Activated naive CD8-positive, alpha-beta T cell treated with anti-CD3 and anti-CD28 coated beads, Interleukin-2, amount 10 ng/mL, durations not matched to agents 7 days and 5 days (primary cell): ENCODE measurements at regions not wholly inside any gene's neighbourhood (a gene's known extent, or its start where the extent isn't known, plus 50 kb on each side); places are given as distances from the start of the nearest gene placed in this dataset.
A peak's percentile ranks its signal among the peaks of the same experiment; 100 is the strongest.

Source experiments
- ATAC-seq: fragments of 150-1000 bp; cut with Tn5 transposase; one replicate; pipeline ENCODE4 v1.10.0; 2021; ENCODE audit warnings: low read depth, moderate library complexity
- POLR2A ChIA-PET: fragments of 350-600 bp; sonication (Branson Sonifier 250); formaldehyde crosslinking; loops from one replicate; lab custom pipeline; 2021; ENCODE audit warnings: antibody characterized with exemption; lab: Charles Lee
- DNase-seq: peaks from one replicate; pipeline ENCODE4 v3.0.0; 2021
- H3K27ac Mint-ChIP-seq: one replicate; pipeline ENCODE4 v1.8.0; 2022; ENCODE audit warnings: mild to moderate bottlenecking, mixed read lengths
- H3K27me3 Mint-ChIP-seq: one replicate; pipeline ENCODE4 v1.8.0; 2022; ENCODE audit warnings: mild to moderate bottlenecking, moderate library complexity, mixed read lengths
- H3K36me3 Mint-ChIP-seq: one replicate; pipeline ENCODE4 v1.8.0; 2021; ENCODE audit warnings: mild to moderate bottlenecking, mixed read lengths
- H3K4me1 Mint-ChIP-seq: one replicate; pipeline ENCODE4 v1.8.0; 2021; ENCODE audit warnings: mixed read lengths
- H3K4me3 Mint-ChIP-seq: one replicate; pipeline ENCODE4 v1.8.0; 2022; ENCODE audit warnings: mild to moderate bottlenecking, moderate library complexity, mixed read lengths
- H3K9me3 Mint-ChIP-seq: one replicate; pipeline ENCODE4 v1.8.0; 2021; ENCODE audit warnings: mixed read lengths

DNA sequence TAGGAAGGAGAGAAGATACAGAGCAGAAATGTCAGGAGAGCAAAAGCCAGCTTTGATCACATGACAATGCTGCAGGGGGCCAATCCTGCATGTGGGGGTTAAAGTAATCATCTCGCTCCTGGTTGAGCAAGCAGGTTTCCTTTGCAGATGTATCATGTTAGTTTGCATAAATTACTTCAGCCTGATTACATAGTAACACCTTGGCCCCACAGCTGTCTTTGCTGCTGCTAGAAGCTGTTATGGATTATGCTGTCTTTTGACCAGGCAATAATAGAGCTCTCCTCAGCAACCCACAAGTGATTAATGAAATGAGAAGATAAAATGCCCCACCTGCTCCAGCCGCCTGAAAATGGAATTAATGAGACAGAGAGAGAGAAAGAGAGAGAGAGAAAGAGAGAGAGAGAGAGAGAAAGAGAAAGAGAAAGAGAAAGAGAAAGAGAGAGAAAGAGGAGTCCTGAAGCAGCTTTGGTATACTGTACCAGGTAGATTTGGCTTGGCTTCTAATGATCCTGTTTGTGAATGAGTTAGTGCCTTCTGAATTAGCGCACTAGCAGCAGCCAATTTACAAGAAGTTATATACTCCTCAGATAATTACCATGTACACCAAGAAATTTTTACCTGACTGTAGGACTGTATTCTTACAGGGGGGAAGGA lies 174.3 kb upstream of the RORB start:
- DNase-seq = no peak
- Mint-ChIP-seq H3K27me3 (peaks cover 3% of the 10 kb centered on the region), H3K9me3 (peaks cover 4% of the 10 kb centered on the region), H3K27ac (peak overlapping the region; percentile 67), H3K4me1 (peaks cover 4% of the 10 kb centered on the region), H3K4me3 (peak overlapping the region; percentile 71), H3K36me3 (no peaks in the 10 kb centered on the region)
- POLR2A ChIA-PET = no interaction called here
- ATAC-seq = peak; percentile 82

DNA sequence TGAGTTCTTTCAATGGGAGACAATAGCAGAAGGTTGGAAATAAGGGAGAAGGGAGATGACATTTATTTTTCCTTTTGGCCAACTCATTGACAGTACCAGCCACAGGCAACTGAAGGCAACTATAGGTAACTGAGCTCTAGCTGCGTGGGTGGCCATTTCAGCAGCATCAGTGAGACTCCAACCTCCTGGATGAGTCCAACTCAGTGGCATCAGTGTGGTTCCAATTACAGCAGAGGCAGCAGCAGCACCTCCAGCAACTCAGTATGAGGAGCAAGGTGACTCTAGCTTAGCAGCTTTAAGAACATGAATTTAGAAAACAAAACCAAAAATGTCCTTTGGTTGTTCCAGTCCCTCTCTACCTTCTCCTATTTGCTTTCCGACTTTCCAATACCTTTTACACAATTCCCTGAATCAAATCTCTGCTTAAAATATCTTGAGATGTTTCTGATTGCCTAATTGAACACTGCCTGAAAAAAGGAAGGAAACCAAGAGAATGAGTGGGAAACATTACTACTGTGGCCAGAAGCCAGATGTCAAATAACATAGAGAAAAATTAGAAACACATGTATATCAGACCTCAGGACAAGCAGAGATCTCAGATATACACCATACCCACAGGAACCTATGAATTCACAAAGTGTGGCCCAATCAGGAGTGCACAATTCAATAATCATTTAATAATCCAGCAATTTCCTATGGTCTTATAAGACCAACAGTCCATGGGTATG lies 166.5 kb upstream of the RORB start:
- ATAC-seq (no peak), DNase-seq (no peak)
- no peaks in the 10 kb centered on the region for H3K27me3 Mint-ChIP-seq
- H3K36me3 Mint-ChIP-seq = no peaks in the 10 kb centered on the region
- no peaks in the 10 kb centered on the region for H3K9me3 Mint-ChIP-seq
- POLR2A ChIA-PET = no interaction called here
- H3K4me3 Mint-ChIP-seq = no peak overlapping the region
- no peak overlapping the region for H3K27ac Mint-ChIP-seq
- H3K4me1 Mint-ChIP-seq = peaks cover 15% of the 10 kb centered on the region

DNA sequence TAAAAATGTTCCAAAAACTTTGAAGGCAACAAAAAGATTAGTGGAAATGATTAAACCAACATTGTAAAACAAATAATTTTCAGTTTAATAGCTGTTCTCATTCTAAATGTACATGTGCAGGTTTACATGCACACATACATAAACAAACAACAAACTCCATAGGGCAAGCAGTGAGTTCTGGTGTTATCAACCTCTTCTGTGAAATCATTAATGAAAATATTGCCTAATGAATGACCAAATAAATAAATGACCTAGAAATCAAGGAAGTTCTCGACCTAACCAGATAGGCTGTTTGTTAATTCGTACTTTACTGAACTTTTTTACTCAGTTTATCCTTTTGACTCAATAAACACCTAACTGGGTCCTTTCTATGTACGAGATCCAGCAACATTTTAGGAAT lies 165.5 kb upstream of the RORB start:
- no peaks in the 10 kb centered on the region for H3K9me3 Mint-ChIP-seq
- ATAC-seq = no peak
- H3K27me3 Mint-ChIP-seq = no peaks in the 10 kb centered on the region
- no peak overlapping the region for H3K27ac Mint-ChIP-seq
- H3K36me3 Mint-ChIP-seq = no peaks in the 10 kb centered on the region
- H3K4me3 Mint-ChIP-seq = no peak overlapping the region
- POLR2A ChIA-PET = no interaction called here
- H3K4me1 Mint-ChIP-seq = peaks cover 15% of the 10 kb centered on the region
- no peak for DNase-seq

DNA sequence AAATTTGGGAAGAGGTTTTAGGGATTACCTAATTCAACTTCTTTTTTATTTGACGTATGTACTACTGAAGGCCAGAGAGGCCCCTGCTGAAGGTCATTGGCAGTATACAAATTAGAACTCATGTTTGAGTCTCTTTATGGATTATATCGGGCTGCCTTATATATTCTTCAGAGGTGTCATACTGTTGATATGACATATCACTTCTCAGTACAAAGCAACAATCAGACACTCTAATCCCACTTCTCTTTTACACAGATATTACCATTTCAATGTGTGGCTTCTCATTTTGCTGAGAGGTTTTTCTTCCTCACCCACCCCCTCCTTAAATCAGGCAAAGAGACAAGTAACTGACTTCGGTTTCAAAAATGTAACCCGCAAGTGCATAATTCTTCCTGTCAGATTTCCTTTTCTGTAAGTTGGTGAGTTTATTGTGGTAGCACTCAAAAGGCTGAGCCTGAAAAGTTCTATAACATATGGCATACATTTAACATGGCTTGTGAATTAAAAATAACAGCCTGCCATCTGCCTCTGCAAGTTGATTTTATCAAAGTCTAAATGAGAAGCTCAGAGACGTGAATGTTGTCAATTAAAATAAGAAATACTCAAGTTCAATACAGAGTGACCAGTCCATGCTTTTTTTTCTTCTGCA lies 163.6 kb upstream of the RORB start:
- Mint-ChIP-seq H3K4me1 (peaks cover 15% of the 10 kb centered on the region), H3K4me3 (peak overlapping the region; percentile 67), H3K36me3 (no peaks in the 10 kb centered on the region), H3K27me3 (no peaks in the 10 kb centered on the region), H3K9me3 (no peaks in the 10 kb centered on the region), H3K27ac (peak overlapping the region; percentile 71)
- peak; percentile 39 for ATAC-seq
- POLR2A ChIA-PET = no interaction called here
- no peak for DNase-seq

DNA sequence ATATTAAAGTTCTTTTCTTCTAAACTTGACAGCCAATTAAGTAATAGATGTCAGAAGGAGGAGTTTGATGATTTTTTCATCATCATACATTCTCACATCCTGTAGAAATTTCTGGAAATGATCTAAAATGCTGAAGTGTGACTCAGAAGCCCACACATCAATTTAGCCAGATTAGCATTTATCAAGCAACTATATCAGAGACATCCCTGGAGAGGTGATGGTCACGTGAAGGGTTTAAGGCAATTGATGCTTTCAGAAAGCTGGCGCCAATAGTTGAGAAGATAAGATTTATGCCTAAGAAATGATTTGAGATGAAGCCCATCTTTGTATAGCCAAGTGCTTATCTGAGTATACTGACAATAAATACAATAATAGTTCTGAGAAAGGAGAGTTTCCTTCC lies 162.9 kb upstream of the RORB start:
- H3K4me3 Mint-ChIP-seq = no peak overlapping the region
- no peak overlapping the region for H3K27ac Mint-ChIP-seq
- H3K4me1 Mint-ChIP-seq = peaks cover 15% of the 10 kb centered on the region
- DNase-seq = no peak
- H3K27me3 Mint-ChIP-seq = no peaks in the 10 kb centered on the region
- no peaks in the 10 kb centered on the region for H3K9me3 Mint-ChIP-seq
- H3K36me3 Mint-ChIP-seq = no peaks in the 10 kb centered on the region
- ATAC-seq = no peak
- POLR2A ChIA-PET = no interaction called here

DNA sequence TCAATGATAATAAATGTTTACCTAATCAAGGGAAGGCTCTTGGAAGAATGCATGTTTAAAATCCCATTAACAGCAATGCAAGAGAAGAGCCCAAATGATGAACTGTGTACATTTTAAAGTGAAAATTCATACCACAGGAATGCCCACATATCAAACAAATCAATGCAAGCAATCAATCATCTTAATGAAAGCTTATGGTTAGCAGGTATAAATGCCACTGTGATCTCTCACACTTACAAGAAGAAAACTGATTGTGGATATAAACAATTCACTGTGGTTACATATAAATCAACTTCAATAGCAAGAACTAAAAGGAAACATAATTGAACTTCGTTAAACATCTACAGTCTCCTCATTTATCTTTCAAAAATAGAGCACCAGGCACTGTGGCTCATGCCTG lies 161.0 kb upstream of the RORB start:
- no peak overlapping the region for H3K27ac Mint-ChIP-seq
- no peaks in the 10 kb centered on the region for H3K27me3 Mint-ChIP-seq
- H3K36me3 Mint-ChIP-seq = no peaks in the 10 kb centered on the region
- POLR2A ChIA-PET = no interaction called here
- no peak for ATAC-seq
- H3K4me3 Mint-ChIP-seq = no peak overlapping the region
- no peaks in the 10 kb centered on the region for H3K9me3 Mint-ChIP-seq
- peaks cover 15% of the 10 kb centered on the region for H3K4me1 Mint-ChIP-seq
- no peak for DNase-seq

DNA sequence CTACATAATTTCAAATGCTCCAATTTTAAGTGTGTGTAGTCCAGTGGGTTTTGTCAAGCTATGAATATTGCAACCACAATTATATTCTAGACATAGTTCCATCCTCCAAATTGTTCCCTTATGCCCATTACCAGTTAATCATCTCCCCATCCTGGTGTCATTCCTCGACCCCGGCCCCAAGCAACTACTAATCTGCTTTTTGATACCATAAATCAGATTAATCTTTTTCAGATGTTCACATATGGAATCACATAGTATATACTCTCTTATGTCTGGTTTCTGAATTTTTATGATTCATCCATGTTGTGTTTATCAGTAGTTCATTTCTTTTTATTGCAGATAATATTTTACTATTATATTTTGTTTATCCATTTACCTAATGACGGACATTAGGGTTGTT lies 148.4 kb upstream of the RORB start:
- Mint-ChIP-seq H3K9me3 (no peaks in the 10 kb centered on the region), H3K4me3 (no peak overlapping the region), H3K27me3 (no peaks in the 10 kb centered on the region), H3K27ac (no peak overlapping the region), H3K4me1 (no peaks in the 10 kb centered on the region), H3K36me3 (no peaks in the 10 kb centered on the region)
- DNase-seq (no peak), ATAC-seq (no peak)
- POLR2A ChIA-PET = no interaction called here

DNA sequence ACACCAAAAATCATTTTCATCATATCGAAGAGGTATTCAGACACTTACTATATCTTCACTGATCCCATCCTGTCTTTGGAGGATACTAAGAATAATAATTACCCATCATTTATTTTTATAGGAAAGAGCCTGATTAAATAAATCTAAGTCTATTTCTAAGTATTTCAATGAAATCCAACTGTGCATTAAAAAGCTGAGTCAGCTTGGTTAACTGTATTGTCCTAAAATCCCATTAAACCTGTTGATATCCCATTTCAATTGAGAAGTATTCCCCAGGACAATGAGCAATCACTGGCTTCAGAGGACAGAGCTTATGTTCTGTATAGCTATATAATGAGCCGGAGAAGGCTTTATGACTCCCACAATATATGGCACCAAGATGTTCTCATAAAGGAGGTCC lies 142.0 kb upstream of the RORB start:
- POLR2A ChIA-PET = no interaction called here
- Mint-ChIP-seq H3K4me3 (no peak overlapping the region), H3K4me1 (no peaks in the 10 kb centered on the region), H3K27ac (no peak overlapping the region), H3K9me3 (no peaks in the 10 kb centered on the region), H3K27me3 (no peaks in the 10 kb centered on the region), H3K36me3 (no peaks in the 10 kb centered on the region)
- no peak for DNase-seq
- ATAC-seq = no peak

DNA sequence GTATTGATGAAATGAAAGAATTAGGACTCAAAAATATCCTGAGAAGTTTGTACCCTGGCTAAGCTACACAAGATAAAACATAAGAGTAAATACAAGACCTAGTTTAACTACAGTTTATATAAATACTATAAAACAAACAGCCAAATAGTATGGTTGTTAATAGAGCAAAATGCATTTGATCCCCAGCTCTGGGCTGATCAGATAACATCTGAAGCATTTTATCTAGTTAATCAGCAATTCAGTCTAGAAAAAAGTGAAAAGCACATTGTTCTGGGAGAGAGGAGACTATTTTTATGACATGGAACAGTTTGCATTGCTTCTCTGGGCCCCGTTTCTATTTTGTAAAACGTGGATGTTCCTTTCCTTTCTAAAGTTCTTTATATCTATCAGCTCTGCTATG lies 139.6 kb upstream of the RORB start:
- DNase-seq (no peak), ATAC-seq (no peak)
- POLR2A ChIA-PET = no interaction called here
- H3K36me3 Mint-ChIP-seq = no peaks in the 10 kb centered on the region
- no peaks in the 10 kb centered on the region for H3K9me3 Mint-ChIP-seq
- no peaks in the 10 kb centered on the region for H3K27me3 Mint-ChIP-seq
- H3K27ac Mint-ChIP-seq = no peak overlapping the region
- H3K4me1 Mint-ChIP-seq = no peaks in the 10 kb centered on the region
- H3K4me3 Mint-ChIP-seq = no peak overlapping the region

DNA sequence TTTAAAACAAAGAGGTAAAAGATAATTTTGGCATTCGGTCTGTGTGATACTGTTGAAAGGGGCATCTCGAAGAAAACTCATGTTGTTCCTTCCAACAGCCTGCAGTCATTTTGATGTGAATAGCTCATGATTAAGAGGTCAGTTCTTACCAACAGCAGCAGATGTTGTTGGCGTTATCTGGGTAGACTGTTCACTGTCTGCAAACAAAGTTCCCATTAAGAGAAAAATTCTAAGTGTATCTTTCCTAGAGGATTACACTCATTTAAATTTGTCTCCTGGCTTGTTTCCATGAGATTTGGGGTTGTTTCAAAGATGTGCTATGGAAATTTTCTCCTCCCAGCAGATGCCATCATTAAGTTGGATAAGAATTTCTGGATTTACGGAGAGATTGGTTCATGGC lies 138.2 kb upstream of the RORB start:
- ATAC-seq (no peak), DNase-seq (no peak)
- H3K27me3 Mint-ChIP-seq = no peaks in the 10 kb centered on the region
- POLR2A ChIA-PET = no interaction called here
- no peak overlapping the region for H3K27ac Mint-ChIP-seq
- no peak overlapping the region for H3K4me3 Mint-ChIP-seq
- no peaks in the 10 kb centered on the region for H3K9me3 Mint-ChIP-seq
- H3K4me1 Mint-ChIP-seq = no peaks in the 10 kb centered on the region
- no peaks in the 10 kb centered on the region for H3K36me3 Mint-ChIP-seq

DNA sequence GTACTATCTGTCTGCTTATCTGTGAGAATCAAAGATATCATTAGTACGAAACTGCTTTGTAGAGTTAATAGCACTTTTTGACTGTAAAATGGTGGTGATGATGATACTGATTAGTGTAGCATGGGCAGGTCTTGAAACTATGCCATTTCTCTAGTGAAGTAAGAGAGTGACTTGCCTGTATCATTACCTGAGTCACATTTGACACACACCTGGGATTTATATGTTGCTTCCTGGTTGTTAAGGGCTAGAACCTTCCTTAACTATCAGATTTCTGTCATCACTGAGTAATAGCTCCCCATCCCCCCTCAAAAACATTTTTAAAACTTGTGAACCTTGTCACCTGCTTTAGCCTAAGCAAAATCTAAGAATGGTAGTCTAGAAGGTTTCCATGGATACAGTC lies 135.6 kb upstream of the RORB start:
- H3K4me3 Mint-ChIP-seq = no peak overlapping the region
- POLR2A ChIA-PET = no interaction called here
- H3K27me3 Mint-ChIP-seq = no peaks in the 10 kb centered on the region
- H3K27ac Mint-ChIP-seq = no peak overlapping the region
- no peaks in the 10 kb centered on the region for H3K4me1 Mint-ChIP-seq
- DNase-seq (no peak), ATAC-seq (no peak)
- H3K9me3 Mint-ChIP-seq = no peaks in the 10 kb centered on the region
- H3K36me3 Mint-ChIP-seq = no peaks in the 10 kb centered on the region

DNA sequence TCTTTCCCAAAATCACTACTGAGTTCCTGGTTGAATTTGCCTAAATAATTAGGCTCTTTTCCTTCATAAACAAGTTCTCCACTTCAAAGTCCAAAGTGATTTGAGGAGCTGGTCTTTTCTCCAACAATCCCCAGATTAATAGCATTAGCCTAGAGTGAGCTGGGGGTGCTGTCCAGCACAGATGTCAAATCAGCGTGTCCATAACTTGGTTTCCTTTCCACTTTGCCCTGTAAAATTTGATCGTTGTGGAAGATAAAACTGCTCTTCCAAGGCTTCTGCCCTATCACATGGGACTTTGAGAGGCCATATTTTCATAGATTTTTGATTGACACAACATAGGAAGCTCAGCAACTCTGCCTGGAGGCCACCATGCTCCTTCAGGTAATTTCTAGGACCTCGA lies 134.7 kb upstream of the RORB start:
- POLR2A ChIA-PET = no interaction called here
- H3K4me1 Mint-ChIP-seq = no peaks in the 10 kb centered on the region
- H3K36me3 Mint-ChIP-seq = no peaks in the 10 kb centered on the region
- peaks cover 2% of the 10 kb centered on the region for H3K9me3 Mint-ChIP-seq
- DNase-seq = no peak
- no peak overlapping the region for H3K4me3 Mint-ChIP-seq
- no peaks in the 10 kb centered on the region for H3K27me3 Mint-ChIP-seq
- no peak for ATAC-seq
- no peak overlapping the region for H3K27ac Mint-ChIP-seq

DNA sequence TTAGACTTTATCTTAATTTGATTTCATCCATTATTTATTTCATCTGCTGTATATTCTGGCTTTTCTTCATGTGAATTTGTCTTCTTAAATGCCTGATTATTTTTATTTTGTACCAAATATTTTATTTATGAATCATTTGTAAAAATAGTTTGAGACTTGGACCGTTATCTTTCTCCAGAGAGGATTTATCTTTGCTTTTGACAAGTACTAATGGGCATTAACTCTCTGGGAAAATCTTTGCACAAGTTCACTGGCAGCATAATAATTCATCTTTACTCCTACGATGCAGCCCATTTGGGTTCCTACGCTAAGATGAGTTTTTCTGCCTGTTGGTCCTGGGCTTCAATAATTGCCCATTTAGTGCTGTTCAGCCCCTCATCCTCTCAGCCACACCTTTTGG lies 131.0 kb upstream of the RORB start:
- no peaks in the 10 kb centered on the region for H3K27me3 Mint-ChIP-seq
- no peak overlapping the region for H3K27ac Mint-ChIP-seq
- H3K9me3 Mint-ChIP-seq = peaks cover 2% of the 10 kb centered on the region
- no peaks in the 10 kb centered on the region for H3K36me3 Mint-ChIP-seq
- POLR2A ChIA-PET = no interaction called here
- ATAC-seq (no peak), DNase-seq (no peak)
- no peak overlapping the region for H3K4me3 Mint-ChIP-seq
- no peaks in the 10 kb centered on the region for H3K4me1 Mint-ChIP-seq

DNA sequence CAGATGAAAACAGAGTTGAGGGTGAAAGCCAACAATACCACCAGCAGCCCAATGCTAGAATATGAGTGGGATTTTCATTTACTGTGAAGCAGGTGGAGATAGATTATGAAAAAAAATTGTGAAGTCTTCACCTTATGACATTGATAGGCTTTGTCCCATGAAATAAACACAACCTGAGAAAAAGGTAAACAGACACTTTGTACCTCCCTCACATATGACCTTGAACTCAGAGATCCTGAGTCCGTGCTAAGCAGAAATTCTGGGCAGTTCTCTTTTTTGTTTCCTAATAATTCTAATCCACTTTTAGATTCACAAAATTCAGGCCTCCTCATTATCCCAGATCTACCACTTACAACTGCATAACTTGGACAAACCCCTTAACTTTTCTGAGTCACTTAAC lies 127.3 kb upstream of the RORB start:
- H3K27me3 Mint-ChIP-seq = peaks cover 3% of the 10 kb centered on the region
- ATAC-seq (no peak), DNase-seq (no peak)
- POLR2A ChIA-PET = no interaction called here
- no peak overlapping the region for H3K4me3 Mint-ChIP-seq
- no peak overlapping the region for H3K27ac Mint-ChIP-seq
- no peaks in the 10 kb centered on the region for H3K36me3 Mint-ChIP-seq
- no peaks in the 10 kb centered on the region for H3K4me1 Mint-ChIP-seq
- H3K9me3 Mint-ChIP-seq = peaks cover 2% of the 10 kb centered on the region
